HepG2 (cell line): ENCODE measurements at regions not wholly inside any gene's neighbourhood (a gene's known extent, or its start where the extent isn't known, plus 50 kb on each side); places are given as distances from the start of the nearest gene placed in this dataset.

Experiments used
- CENPX ChIP-seq: sonication (generic); formaldehyde crosslinking; IDR thresholded peaks from 2 replicates; pipeline ENCODE4 v1.9.0; 2021; ENCODE audit warnings: mild to moderate bottlenecking, missing genetic modification reagents, moderate library complexity
- GFI1 ChIP-seq: sonication (generic); formaldehyde crosslinking; IDR thresholded peaks from 2 replicates; pipeline ENCODE4 v1.5.0; 2020; ENCODE audit warnings: missing genetic modification reagents, mild to moderate bottlenecking, borderline replicate concordance
- MED1 ChIP-seq: sonication (generic); formaldehyde crosslinking; IDR thresholded peaks from 2 replicates; pipeline ENCODE4 v1.4.0; 2020; ENCODE audit warnings: missing genetic modification reagents
- POGZ ChIP-seq: sonication (generic); formaldehyde crosslinking; IDR thresholded peaks from 2 replicates; pipeline ENCODE4 v1.4.0; 2020; ENCODE audit warnings: mild to moderate bottlenecking, missing genetic modification reagents
- RAD51 ChIP-seq: fragments of 450-650 bp; IDR thresholded peaks from 2 replicates; pipeline ENCODE4 v1.6.1; 2016; ENCODE audit warnings: borderline replicate concordance
- TAF1 ChIP-seq: sonication (generic); formaldehyde crosslinking; IDR thresholded peaks from 2 replicates; pipeline ENCODE4 v1.4.0; 2020; ENCODE audit warnings: missing genetic modification reagents
- THAP11 ChIP-seq: IDR thresholded peaks from 2 replicates; pipeline ENCODE4 v1.6.1; 2016; ENCODE audit warnings: missing biosample characterization, missing genetic modification reagents
- TMF1 ChIP-seq: sonication (generic); formaldehyde crosslinking; IDR thresholded peaks from 2 replicates; pipeline ENCODE4 v1.8.1; 2022; ENCODE audit warnings: low read depth, missing genetic modification reagents
- ZFAT ChIP-seq: sonication (generic); formaldehyde crosslinking; conservative IDR thresholded peaks from 2 replicates; pipeline ENCODE4 v1.8.1; 2023; ENCODE audit warnings: missing genetic modification reagents, inconsistent platforms
- ZNF24 ChIP-seq: fragments of 450-650 bp; IDR thresholded peaks from 2 replicates; pipeline ENCODE4 v1.6.1; 2017; ENCODE audit warnings: antibody characterized with exemption, mild to moderate bottlenecking
- ZNF615 ChIP-seq: sonication (generic); formaldehyde crosslinking; IDR thresholded peaks from 2 replicates; pipeline ENCODE4 v1.5.0; 2020; ENCODE audit warnings: mild to moderate bottlenecking, missing genetic modification reagents, borderline replicate concordance
- ZNF891 ChIP-seq: sonication (generic); formaldehyde crosslinking; IDR thresholded peaks from 2 replicates; pipeline ENCODE4 v1.5.0; 2020; ENCODE audit warnings: mild to moderate bottlenecking, missing genetic modification reagents
- TF ChIP-seq, protein P1 (sequence below): sonication (generic); formaldehyde crosslinking; IDR thresholded peaks from 2 replicates; pipeline ENCODE4 v1.4.0; 2020; ENCODE audit warnings: low read depth, missing genetic modification reagents
- TF ChIP-seq, protein P2 (sequence below): sonication (generic); formaldehyde crosslinking; IDR thresholded peaks from 2 replicates; pipeline ENCODE4 v1.4.0; 2020; ENCODE audit warnings: missing genetic modification reagents, borderline replicate concordance
- TF ChIP-seq, protein P3 (sequence below): sonication (generic); formaldehyde crosslinking; IDR thresholded peaks from 2 replicates; pipeline ENCODE4 v1.8.1; 2023; ENCODE audit warnings: mild to moderate bottlenecking, inconsistent platforms, moderate library complexity, missing genetic modification reagents, borderline replicate concordance
- TF ChIP-seq, protein P4 (sequence below): sonication (generic); formaldehyde crosslinking; IDR thresholded peaks from 2 replicates; pipeline ENCODE4 v1.4.0; 2020; ENCODE audit warnings: mild to moderate bottlenecking, missing genetic modification reagents
- TF ChIP-seq, protein P5 (sequence below): sonication (generic); formaldehyde crosslinking; IDR thresholded peaks from 2 replicates; pipeline ENCODE4 v1.4.0; 2020; ENCODE audit warnings: missing genetic modification reagents, mild to moderate bottlenecking, borderline replicate concordance

DNA sequence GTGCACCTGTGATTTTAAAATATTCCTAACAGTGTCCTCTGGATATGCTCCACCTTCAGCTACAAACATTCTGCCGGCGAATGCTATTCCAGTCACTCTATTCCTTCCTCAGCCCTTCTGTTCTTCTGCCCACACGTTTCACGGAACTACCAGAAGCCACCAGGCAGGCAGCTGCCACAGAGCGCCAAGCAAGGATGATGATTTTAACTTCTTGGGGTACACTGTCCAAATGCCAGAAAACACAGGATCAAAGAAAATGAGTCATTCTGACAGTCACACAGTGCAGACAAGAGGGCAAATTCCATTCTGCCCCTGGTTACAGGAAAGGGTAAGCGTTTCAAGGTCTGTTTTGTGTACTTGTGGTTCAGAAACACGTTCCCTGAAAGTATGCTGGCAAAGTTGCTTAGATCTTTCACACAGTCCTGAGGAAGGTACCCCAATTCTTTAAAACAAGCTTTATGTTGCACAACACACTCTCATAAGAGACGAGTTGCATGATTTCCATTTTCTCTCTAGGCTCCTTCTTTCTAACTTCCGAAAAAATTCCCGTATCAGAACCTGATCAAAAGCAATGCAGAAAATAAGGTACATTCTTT is 508.3 kb upstream of the PKN2 start (continued):
- TF ChIP-seq, protein P1, sequence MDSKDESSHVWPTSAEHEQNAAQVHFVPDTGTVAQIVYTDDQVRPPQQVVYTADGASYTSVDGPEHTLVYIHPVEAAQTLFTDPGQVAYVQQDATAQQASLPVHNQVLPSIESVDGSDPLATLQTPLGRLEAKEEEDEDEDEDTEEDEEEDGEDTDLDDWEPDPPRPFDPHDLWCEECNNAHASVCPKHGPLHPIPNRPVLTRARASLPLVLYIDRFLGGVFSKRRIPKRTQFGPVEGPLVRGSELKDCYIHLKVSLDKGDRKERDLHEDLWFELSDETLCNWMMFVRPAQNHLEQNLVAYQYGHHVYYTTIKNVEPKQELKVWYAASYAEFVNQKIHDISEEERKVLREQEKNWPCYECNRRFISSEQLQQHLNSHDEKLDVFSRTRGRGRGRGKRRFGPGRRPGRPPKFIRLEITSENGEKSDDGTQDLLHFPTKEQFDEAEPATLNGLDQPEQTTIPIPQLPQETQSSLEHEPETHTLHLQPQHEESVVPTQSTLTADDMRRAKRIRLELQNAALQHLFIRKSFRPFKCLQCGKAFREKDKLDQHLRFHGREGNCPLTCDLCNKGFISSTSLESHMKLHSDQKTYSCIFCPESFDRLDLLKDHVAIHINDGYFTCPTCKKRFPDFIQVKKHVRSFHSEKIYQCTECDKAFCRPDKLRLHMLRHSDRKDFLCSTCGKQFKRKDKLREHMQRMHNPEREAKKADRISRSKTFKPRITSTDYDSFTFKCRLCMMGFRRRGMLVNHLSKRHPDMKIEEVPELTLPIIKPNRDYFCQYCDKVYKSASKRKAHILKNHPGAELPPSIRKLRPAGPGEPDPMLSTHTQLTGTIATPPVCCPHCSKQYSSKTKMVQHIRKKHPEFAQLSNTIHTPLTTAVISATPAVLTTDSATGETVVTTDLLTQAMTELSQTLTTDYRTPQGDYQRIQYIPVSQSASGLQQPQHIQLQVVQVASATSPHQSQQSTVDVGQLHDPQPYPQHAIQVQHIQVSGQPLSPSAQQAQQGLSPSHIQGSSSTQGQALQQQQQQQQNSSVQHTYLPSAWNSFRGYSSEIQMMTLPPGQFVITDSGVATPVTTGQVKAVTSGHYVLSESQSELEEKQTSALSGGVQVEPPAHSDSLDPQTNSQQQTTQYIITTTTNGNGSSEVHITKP: 0 out of 2 replicates have a peak, but pooled peaks have one; percentile 65
- TF ChIP-seq TAF1 (CRISPR knock-in tag) (peak; percentile 38; the same call in 1 of the 2 replicates), GFI1 (CRISPR knock-in tag) (peak; percentile 76), ZNF891 (no peak), TMF1 (CRISPR knock-in tag) (no peak), POGZ (peak; percentile 92), ZFAT (CRISPR knock-in tag) (no peak), RAD51 (no peak), MED1 (CRISPR knock-in tag) (peak; percentile 99), THAP11 (CRISPR knock-in tag) (peak; percentile 64; the same call in 1 of the 2 replicates), ZNF615 (no peak), CENPX (CRISPR knock-in tag) (no peak), ZNF24 (no peak; the same call in 1 of the 2 replicates)
- TF ChIP-seq, protein P2, sequence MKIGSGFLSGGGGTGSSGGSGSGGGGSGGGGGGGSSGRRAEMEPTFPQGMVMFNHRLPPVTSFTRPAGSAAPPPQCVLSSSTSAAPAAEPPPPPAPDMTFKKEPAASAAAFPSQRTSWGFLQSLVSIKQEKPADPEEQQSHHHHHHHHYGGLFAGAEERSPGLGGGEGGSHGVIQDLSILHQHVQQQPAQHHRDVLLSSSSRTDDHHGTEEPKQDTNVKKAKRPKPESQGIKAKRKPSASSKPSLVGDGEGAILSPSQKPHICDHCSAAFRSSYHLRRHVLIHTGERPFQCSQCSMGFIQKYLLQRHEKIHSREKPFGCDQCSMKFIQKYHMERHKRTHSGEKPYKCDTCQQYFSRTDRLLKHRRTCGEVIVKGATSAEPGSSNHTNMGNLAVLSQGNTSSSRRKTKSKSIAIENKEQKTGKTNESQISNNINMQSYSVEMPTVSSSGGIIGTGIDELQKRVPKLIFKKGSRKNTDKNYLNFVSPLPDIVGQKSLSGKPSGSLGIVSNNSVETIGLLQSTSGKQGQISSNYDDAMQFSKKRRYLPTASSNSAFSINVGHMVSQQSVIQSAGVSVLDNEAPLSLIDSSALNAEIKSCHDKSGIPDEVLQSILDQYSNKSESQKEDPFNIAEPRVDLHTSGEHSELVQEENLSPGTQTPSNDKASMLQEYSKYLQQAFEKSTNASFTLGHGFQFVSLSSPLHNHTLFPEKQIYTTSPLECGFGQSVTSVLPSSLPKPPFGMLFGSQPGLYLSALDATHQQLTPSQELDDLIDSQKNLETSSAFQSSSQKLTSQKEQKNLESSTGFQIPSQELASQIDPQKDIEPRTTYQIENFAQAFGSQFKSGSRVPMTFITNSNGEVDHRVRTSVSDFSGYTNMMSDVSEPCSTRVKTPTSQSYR (CRISPR knock-in tag): peak; percentile 72; the same call in 1 of the 2 replicates
- TF ChIP-seq, protein P3, sequence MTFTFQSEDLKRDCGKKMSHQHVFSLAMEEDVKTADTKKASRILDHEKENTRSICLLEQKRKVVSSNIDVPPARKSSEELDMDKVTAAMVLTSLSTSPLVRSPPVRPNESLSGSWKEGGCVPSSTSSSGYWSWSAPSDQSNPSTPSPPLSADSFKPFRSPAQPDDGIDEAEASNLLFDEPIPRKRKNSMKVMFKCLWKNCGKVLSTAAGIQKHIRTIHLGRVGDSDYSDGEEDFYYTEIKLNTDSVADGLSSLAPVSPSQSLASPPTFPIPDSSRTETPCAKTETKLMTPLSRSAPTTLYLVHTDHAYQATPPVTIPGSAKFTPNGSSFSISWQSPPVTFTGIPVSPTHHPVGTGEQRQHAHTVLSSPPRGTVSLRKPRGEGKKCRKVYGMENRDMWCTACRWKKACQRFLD (CRISPR knock-in tag): no peak
- TF ChIP-seq, protein P4, sequence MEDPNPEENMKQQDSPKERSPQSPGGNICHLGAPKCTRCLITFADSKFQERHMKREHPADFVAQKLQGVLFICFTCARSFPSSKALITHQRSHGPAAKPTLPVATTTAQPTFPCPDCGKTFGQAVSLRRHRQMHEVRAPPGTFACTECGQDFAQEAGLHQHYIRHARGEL (CRISPR knock-in tag): no peak
- TF ChIP-seq, protein P5, sequence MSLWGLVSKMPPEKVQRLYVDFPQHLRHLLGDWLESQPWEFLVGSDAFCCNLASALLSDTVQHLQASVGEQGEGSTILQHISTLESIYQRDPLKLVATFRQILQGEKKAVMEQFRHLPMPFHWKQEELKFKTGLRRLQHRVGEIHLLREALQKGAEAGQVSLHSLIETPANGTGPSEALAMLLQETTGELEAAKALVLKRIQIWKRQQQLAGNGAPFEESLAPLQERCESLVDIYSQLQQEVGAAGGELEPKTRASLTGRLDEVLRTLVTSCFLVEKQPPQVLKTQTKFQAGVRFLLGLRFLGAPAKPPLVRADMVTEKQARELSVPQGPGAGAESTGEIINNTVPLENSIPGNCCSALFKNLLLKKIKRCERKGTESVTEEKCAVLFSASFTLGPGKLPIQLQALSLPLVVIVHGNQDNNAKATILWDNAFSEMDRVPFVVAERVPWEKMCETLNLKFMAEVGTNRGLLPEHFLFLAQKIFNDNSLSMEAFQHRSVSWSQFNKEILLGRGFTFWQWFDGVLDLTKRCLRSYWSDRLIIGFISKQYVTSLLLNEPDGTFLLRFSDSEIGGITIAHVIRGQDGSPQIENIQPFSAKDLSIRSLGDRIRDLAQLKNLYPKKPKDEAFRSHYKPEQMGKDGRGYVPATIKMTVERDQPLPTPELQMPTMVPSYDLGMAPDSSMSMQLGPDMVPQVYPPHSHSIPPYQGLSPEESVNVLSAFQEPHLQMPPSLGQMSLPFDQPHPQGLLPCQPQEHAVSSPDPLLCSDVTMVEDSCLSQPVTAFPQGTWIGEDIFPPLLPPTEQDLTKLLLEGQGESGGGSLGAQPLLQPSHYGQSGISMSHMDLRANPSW: 0 out of 2 replicates have a peak, but pooled peaks have one; percentile 66
